Ovary (tissue), 3 donors: ENCODE measurements at regions not wholly inside any gene's neighbourhood (a gene's known extent, or its start where the extent isn't known, plus 50 kb on each side); places are given as distances from the start of the nearest gene placed in this dataset.

Experiments used
- CTCF ChIP-seq, 3 donors: fragments of 450-650 bp in 2 of 3; fragments of 200-600 bp in 1 of 3; IDR thresholded peaks; one replicate each; pipeline versions ENCODE4 v1.5.1 to v1.8.0; 2016 to 2022; ENCODE audit warnings: antibody characterized with exemption in 3 of 3, mild to moderate bottlenecking in 1 of 3
- EP300 ChIP-seq: sonication (generic); formaldehyde crosslinking; IDR thresholded peaks from one replicate; pipeline ENCODE4 v1.6.1; 2017; ENCODE audit warnings: antibody characterized with exemption
- POLR2A ChIP-seq: fragments of 450-650 bp; IDR thresholded peaks from one replicate; pipeline ENCODE4 v1.6.1; 2017; ENCODE audit warnings: antibody characterized with exemption, mild to moderate bottlenecking, moderate library complexity
- donor health status: DM: no; HTN: no; CAD: no.

- TF ChIP-seq CTCF (IDR thresholded peaks at IDR 0.05): no peak
- no peak for TF ChIP-seq POLR2A
- no peak for TF ChIP-seq EP300
Measured at GRCh38 chr6:65989676-65990075, 282.6 kb upstream of the EYS start.
